GM19395 (cell line): ENCODE measurements at regions not wholly inside any gene's neighbourhood (a gene's known extent, or its start where the extent isn't known, plus 50 kb on each side); places are given as distances from the start of the nearest gene placed in this dataset.
"Not testable (repeated sequence)": the region's sequence is repeated elsewhere in the genome, so short reads cannot be mapped to it uniquely, and the experiment has no call there.

Experiments
- ATAC-seq: cut with Tn5 transposase; IDR thresholded peaks from one replicate; pipeline ENCODE4 v1.9.1; 2021; ENCODE audit warnings: mild to moderate bottlenecking, moderate library complexity; ENCODE audit not compliant: unreplicated experiment

GRCh38 chr6:159415540-159415939 is 246.3 kb downstream of the FNDC1 start:
- no peak for ATAC-seq

GRCh38 chr6:159414711-159415110 is 245.5 kb downstream of the FNDC1 start:
- no peak for ATAC-seq

- not testable (repeated sequence) for ATAC-seq
Measured at GRCh38 chr6:159407211-159407780, 238.1 kb downstream of the FNDC1 start.

- no peak for ATAC-seq
Measured at GRCh38 chr6:159404296-159404695, 235.1 kb downstream of the FNDC1 start.

GRCh38 chr6:159400826-159401225 is 231.6 kb downstream of the FNDC1 start:
- no peak for ATAC-seq

- no peak for ATAC-seq
Measured at GRCh38 chr6:159399751-159400221, 230.6 kb downstream of the FNDC1 start.

- ATAC-seq: no peak
Measured at GRCh38 chr6:159398633-159399032, 229.4 kb downstream of the FNDC1 start.

- ATAC-seq: no peak
Measured at GRCh38 chr6:159397753-159398152, 228.6 kb downstream of the FNDC1 start.

- ATAC-seq: no peak
Measured at GRCh38 chr6:159395609-159396008, 226.4 kb downstream of the FNDC1 start.

- ATAC-seq: not testable (repeated sequence)
Measured at GRCh38 chr6:159392695-159393094, 223.5 kb downstream of the FNDC1 start.

- no peak for ATAC-seq
Measured at GRCh38 chr6:159390381-159390780, 221.2 kb downstream of the FNDC1 start.

GRCh38 chr6:159389695-159390094 is 220.5 kb downstream of the FNDC1 start:
- no peak for ATAC-seq

GRCh38 chr6:159380114-159380513 is 210.9 kb downstream of the FNDC1 start:
- no peak for ATAC-seq

- ATAC-seq: no peak
Measured at GRCh38 chr6:159378411-159379328, 209.5 kb downstream of the FNDC1 start.

GRCh38 chr6:159376516-159377158 is 207.4 kb downstream of the FNDC1 start:
- ATAC-seq: no peak

GRCh38 chr6:159375014-159375413 is 205.8 kb downstream of the FNDC1 start:
- no peak for ATAC-seq

GRCh38 chr6:159373670-159374069 is 204.5 kb downstream of the FNDC1 start:
- ATAC-seq: no peak

GRCh38 chr6:159372333-159372732 is 203.1 kb downstream of the FNDC1 start:
- no peak for ATAC-seq

GRCh38 chr6:159360306-159360705 is 191.1 kb downstream of the FNDC1 start:
- no peak for ATAC-seq

- no peak for ATAC-seq
Measured at GRCh38 chr6:159359581-159360297, 190.5 kb downstream of the FNDC1 start.

- no peak for ATAC-seq
Measured at GRCh38 chr6:159358562-159358961, 189.4 kb downstream of the FNDC1 start.
